H1 (cell line): ENCODE measurements at regions not wholly inside any gene's neighbourhood (a gene's known extent, or its start where the extent isn't known, plus 50 kb on each side); places are given as distances from the start of the nearest gene placed in this dataset.

Source experiments
- CTCF ChIA-PET: fragments of 300-600 bp; sonication (Branson Sonifier 250); formaldehyde crosslinking; loops from one replicate; lab custom pipeline; 2021; ENCODE audit not compliant: partially characterized antibody; lab: Charles Lee
- POLR2A ChIA-PET: fragments of 300-600 bp; sonication (Branson Sonifier 250); formaldehyde crosslinking; loops from one replicate; lab custom pipeline; 2021; ENCODE audit warnings: inconsistent platforms; ENCODE audit not compliant: partially characterized antibody; lab: Charles Lee
- DNase-seq, 2 experiments: peaks; one replicate each; pipeline versions ENCODE4 v3.0.0 to v3.0.0-alpha.2; 2010 to 2022; ENCODE audit warnings: low spot score in 2 of 2, low read depth in 1 of 2, mixed read lengths in 1 of 2
- FAIRE-seq: peaks from 2 replicates; lab custom pipeline; 2011; peaks lifted over from hg19 to GRCh38; lab: Jason Lieb, UNC
- H2AFZ ChIP-seq: 2 replicates; pipeline ENCODE4 v1.8.1; 2012; ENCODE audit warnings: low read length, inconsistent platforms
- H2AK5ac ChIP-seq: 2 replicates; pipeline ENCODE4 v1.6.1; 2013; ENCODE audit warnings: low read depth, low read length
- H2BK120ac ChIP-seq: replicated peaks from 2 replicates; pipeline ENCODE3; 2013; ENCODE audit warnings: low read depth, low read length, inconsistent platforms
- H2BK12ac ChIP-seq: 2 replicates; pipeline ENCODE4 v1.6.1; 2013; ENCODE audit warnings: low read depth, low read length
- H2BK15ac ChIP-seq: 2 replicates; pipeline ENCODE4 v1.6.1; 2013; ENCODE audit warnings: low read length
- H2BK20ac ChIP-seq: 2 replicates; pipeline ENCODE4 v1.6.1; 2013; ENCODE audit warnings: low read length
- H2BK5ac ChIP-seq: 2 replicates; pipeline ENCODE4 v1.6.1; 2013; ENCODE audit warnings: low read depth, low read length
- H3K14ac ChIP-seq: 2 replicates; pipeline ENCODE4 v1.6.1; 2013; ENCODE audit warnings: inconsistent platforms; ENCODE audit not compliant: insufficient read length
- H3K18ac ChIP-seq: 2 replicates; pipeline ENCODE4 v1.6.1; 2013; ENCODE audit warnings: low read length; ENCODE audit errors: extremely low read depth
- H3K23ac ChIP-seq: 2 replicates; pipeline ENCODE4 v1.6.1; 2013; ENCODE audit warnings: inconsistent platforms; ENCODE audit not compliant: insufficient read length
- H3K23me2 ChIP-seq: 2 replicates; pipeline ENCODE4 v1.6.1; 2013; ENCODE audit warnings: low read depth, low read length
- H3K27ac ChIP-seq: 2 replicates; pipeline ENCODE4 v1.6.1; 2011; ENCODE audit warnings: low read depth, low read length, inconsistent platforms
- H3K27me3 ChIP-seq, 4 experiments: replicated peaks in 1 of 4; 1 replicate in 1 of 4; 2 replicates in 3 of 4; pipeline versions ENCODE4 v1.6.1 to v1.8.1; 2011 to 2013; ENCODE audit warnings: low read length in 3 of 4, mild to moderate bottlenecking in 3 of 4, inconsistent platforms in 2 of 4, mixed read lengths in 2 of 4, moderate library complexity in 1 of 4; ENCODE audit not compliant: control insufficient read depth in 3 of 4, insufficient read depth in 3 of 4; ENCODE audit errors: extremely low read depth in 1 of 4
- H3K36me3 ChIP-seq, 4 experiments: 2 replicates each; pipeline versions ENCODE4 v1.6.1 to v1.8.1; 2011 to 2013; ENCODE audit warnings: mild to moderate bottlenecking in 4 of 4, low read length in 3 of 4, moderate library complexity in 2 of 4, control low read depth in 1 of 4, inconsistent platforms in 1 of 4; ENCODE audit not compliant: insufficient read depth in 4 of 4, control insufficient read depth in 2 of 4
- H3K4ac ChIP-seq: replicated peaks from 2 replicates; pipeline ENCODE3; 2013; ENCODE audit warnings: low read length, low read depth, mixed read lengths, inconsistent platforms; ENCODE audit not compliant: insufficient read length
- H3K4me1 ChIP-seq, 4 experiments: replicated peaks in 1 of 4; 1 replicate in 1 of 4; 2 replicates in 3 of 4; pipeline versions ENCODE4 v1.6.1 to v1.8.1; 2011 to 2013; ENCODE audit warnings: low read length in 3 of 4, inconsistent platforms in 2 of 4, mixed read lengths in 1 of 4; ENCODE audit not compliant: insufficient read depth in 4 of 4, control insufficient read depth in 3 of 4
- H3K4me2 ChIP-seq, 2 experiments: 2 replicates each; pipeline versions ENCODE4 v1.6.1 to v1.8.1; 2011 to 2013; ENCODE audit warnings: low read depth in 2 of 2, low read length in 2 of 2, control low read depth in 1 of 2, inconsistent platforms in 1 of 2, mild to moderate bottlenecking in 1 of 2; ENCODE audit not compliant: insufficient read depth in 1 of 2
- H3K4me3 ChIP-seq, 4 experiments: fragments of 200-600, 300-600 bp in 1 of 4; sonication (generic), shearing (Covaris generic), sonication (Bioruptor Twin) in 1 of 4; 2 replicates each; pipeline versions ENCODE4 v1.5.1 to v1.8.1; 2011 to 2016; ENCODE audit warnings: low read length in 4 of 4, low read depth in 3 of 4, control low read depth in 2 of 4, inconsistent platforms in 2 of 4, mild to moderate bottlenecking in 2 of 4, mixed read lengths in 1 of 4, moderate library complexity in 1 of 4; ENCODE audit not compliant: insufficient read depth in 2 of 4; ENCODE audit errors: extremely low read depth in 1 of 4
- H3K56ac ChIP-seq: replicated peaks from 2 replicates; pipeline ENCODE3; 2013; ENCODE audit warnings: low read depth, mild to moderate bottlenecking, mixed read lengths, low read length, inconsistent platforms; ENCODE audit not compliant: insufficient read length
- H3K79me1 ChIP-seq: 2 replicates; pipeline ENCODE4 v1.6.1; 2013; ENCODE audit warnings: low read depth, low read length, control low read depth
- H3K79me2 ChIP-seq, 2 experiments: 2 replicates each; pipeline versions ENCODE4 v1.6.1 to v1.8.1; 2012 to 2013; ENCODE audit warnings: low read length in 2 of 2, mild to moderate bottlenecking in 2 of 2, inconsistent platforms in 1 of 2; ENCODE audit not compliant: insufficient read depth in 2 of 2, control insufficient read depth in 1 of 2
- H3K9ac ChIP-seq, 4 experiments: replicated peaks in 1 of 4; 1 replicate in 1 of 4; 2 replicates in 3 of 4; pipeline versions ENCODE4 v1.6.1 to v1.8.1; 2011 to 2013; ENCODE audit warnings: low read depth in 3 of 4, low read length in 3 of 4, control low read depth in 2 of 4, mild to moderate bottlenecking in 2 of 4, moderate library complexity in 2 of 4, inconsistent platforms in 1 of 4; ENCODE audit errors: extremely low read depth in 1 of 4
- H3K9me3 ChIP-seq, 2 experiments: 2 replicates each; pipeline versions ENCODE4 v1.6.1 to v1.8.1; 2012 to 2013; ENCODE audit warnings: mild to moderate bottlenecking in 2 of 2, moderate library complexity in 2 of 2, control low read depth in 1 of 2, inconsistent platforms in 1 of 2, low read depth in 1 of 2, low read length in 1 of 2, mixed read lengths in 1 of 2; ENCODE audit not compliant: insufficient read depth in 2 of 2
- H4K20me1 ChIP-seq, 2 experiments: replicated peaks in 1 of 2; 2 replicates each; pipeline versions ENCODE3 to v1.8.1; 2011 to 2013; ENCODE audit warnings: inconsistent platforms in 2 of 2, low read length in 2 of 2, mild to moderate bottlenecking in 1 of 2; ENCODE audit not compliant: insufficient read depth in 2 of 2, control insufficient read depth in 1 of 2
- H4K5ac ChIP-seq: 2 replicates; pipeline ENCODE4 v1.6.1; 2013; ENCODE audit warnings: low read length, low read depth, mixed read lengths, inconsistent platforms; ENCODE audit not compliant: insufficient read length
- H4K8ac ChIP-seq: 2 replicates; pipeline ENCODE4 v1.8.0; 2013; ENCODE audit warnings: mild to moderate bottlenecking, moderate library complexity, low read length, inconsistent platforms; ENCODE audit not compliant: insufficient read depth; ENCODE audit errors: extremely low read depth
- H4K91ac ChIP-seq: replicated peaks from 2 replicates; pipeline ENCODE3; 2013; ENCODE audit warnings: low read length, mixed read lengths, inconsistent platforms; ENCODE audit not compliant: insufficient read length
- TAF7 ChIP-seq: optimal IDR thresholded peaks from 2 replicates; pipeline ENCODE3; 2011; ENCODE audit warnings: low read depth, mild to moderate bottlenecking, inconsistent platforms, low read length, moderate library complexity, borderline replicate concordance
- TCF12 ChIP-seq: IDR thresholded peaks from 2 replicates; pipeline ENCODE4 v1.6.1; 2011; ENCODE audit warnings: low read depth, mild to moderate bottlenecking, low read length
- WGBS, 2 experiments: shearing (Covaris generic) in 1 of 2; methylation state at CpG; one replicate each; pipeline versions ENCODE4 v1.1.6 to v1.1.7; 2013 to 2015; ENCODE audit warnings: low lambda C conversion rate in 2 of 2, mixed read lengths in 2 of 2, inconsistent platforms in 1 of 2, low coverage in 1 of 2, missing lambda C conversion rate in 1 of 2; ENCODE audit not compliant: insufficient replicate concordance in 2 of 2, insufficient coverage in 1 of 2, insufficient read length in 1 of 2; ENCODE audit errors: extremely low coverage in 1 of 2, missing lambda C conversion rate in 1 of 2; 5-methylcytosine and 5-hydroxymethylcytosine counted together

- H3K79me2 ChIP-seq: no peaks in the 10 kb centered on the region
- no peak overlapping the region for H2AFZ ChIP-seq
- H2BK20ac ChIP-seq: no peak overlapping the region
- H3K79me1 ChIP-seq: no peaks in the 10 kb centered on the region
- H2BK120ac ChIP-seq: no peak overlapping the region
- FAIRE-seq (no peak), DNase-seq (no peak)
- H2BK15ac ChIP-seq: no peak overlapping the region
- CTCF ChIA-PET: interaction anchor here (1.2 kb wide), 1 partner anchor 38 kb away, joined by 3 read pairs; no protein-coding TSS in a partner anchor
- POLR2A ChIA-PET: no interaction called here
- no peaks in the 10 kb centered on the region for H4K20me1 ChIP-seq
- no peak overlapping the region for H4K91ac ChIP-seq
- H2AK5ac ChIP-seq: no peak overlapping the region
- no peaks in the 10 kb centered on the region; a peak in 3 of 7 replicates for H3K4me1 ChIP-seq
- no peak overlapping the region for H3K9ac ChIP-seq
- H3K18ac ChIP-seq: no peak overlapping the region
- H3K36me3 ChIP-seq: no peaks in the 10 kb centered on the region
- H2BK12ac ChIP-seq: no peak overlapping the region
- H3K14ac ChIP-seq: no peak overlapping the region
- H3K4me3 ChIP-seq: no peak overlapping the region
- no peaks in the 10 kb centered on the region for H3K27me3 ChIP-seq
- no peak overlapping the region for H3K27ac ChIP-seq
- H4K5ac ChIP-seq: no peak overlapping the region
- no peak overlapping the region for H3K23ac ChIP-seq
- no peak overlapping the region for H3K4ac ChIP-seq
- WGBS, 2 experiments: 90% methylated on average over 5 of the region's 5 CpGs; no CpG with 5 or more reads in 1 of the 2 experiments
- no peak overlapping the region for H2BK5ac ChIP-seq
- no peak overlapping the region for H3K56ac ChIP-seq
- H3K4me2 ChIP-seq: no peak overlapping the region
- H3K9me3 ChIP-seq: no peaks in the 10 kb centered on the region
- TF ChIP-seq TCF12: no peak
- no peak for TF ChIP-seq TAF7
- no peak overlapping the region for H4K8ac ChIP-seq
- H3K23me2 ChIP-seq: no peaks in the 10 kb centered on the region
Observed at GRCh38 chr16:5577463-5577862, 479.9 kb upstream of the EEF2KMT start.
